Neural cell (in vitro differentiated cells): ENCODE measurements at regions not wholly inside any gene's neighbourhood (a gene's known extent, or its start where the extent isn't known, plus 50 kb on each side); places are given as distances from the start of the nearest gene placed in this dataset.

ENCODE experiments used
- EP300 ChIP-seq: fragments of 450-650 bp; conservative IDR thresholded peaks from 2 replicates; pipeline ENCODE4 v1.6.1; 2014; ENCODE audit warnings: antibody characterized with exemption, mild to moderate bottlenecking, moderate library complexity; ENCODE audit not compliant: poor library complexity, severe bottlenecking
- EZH2 ChIP-seq: fragments of 200-600, 300-800 bp; shearing (Covaris generic), sonication (generic); IDR thresholded peaks from 2 replicates; pipeline ENCODE4 v1.6.1; 2014; ENCODE audit warnings: antibody characterized with exemption, low read length, borderline replicate concordance, mild to moderate bottlenecking; ENCODE audit not compliant: insufficient read depth, poor library complexity, severe bottlenecking
- POLR2AphosphoS5 ChIP-seq: IDR thresholded peaks from 2 replicates; pipeline ENCODE4 v1.6.1; 2012
- RAD21 ChIP-seq: fragments of 450-650 bp; conservative IDR thresholded peaks from 2 replicates; pipeline ENCODE4 v1.6.1; 2014; ENCODE audit warnings: antibody characterized with exemption, mild to moderate bottlenecking, moderate library complexity
- SMC3 ChIP-seq: fragments of 450-650 bp; conservative IDR thresholded peaks from 2 replicates; pipeline ENCODE4 v1.6.1; 2014; ENCODE audit warnings: antibody characterized with exemption, mild to moderate bottlenecking, moderate library complexity; ENCODE audit not compliant: poor library complexity
- TAF1 ChIP-seq: IDR thresholded peaks from 2 replicates; pipeline ENCODE4 v1.6.1; 2012; ENCODE audit warnings: low read depth
- TF ChIP-seq, protein P1 (sequence below): fragments of 450-650 bp; IDR thresholded peaks from 2 replicates; pipeline ENCODE4 v1.5.1; 2014; ENCODE audit warnings: antibody characterized with exemption, mild to moderate bottlenecking, moderate library complexity; ENCODE audit not compliant: poor library complexity, severe bottlenecking
- TF ChIP-seq, protein P2 (sequence below): IDR thresholded peaks from 2 replicates; pipeline ENCODE4 v1.6.1; 2012; ENCODE audit warnings: borderline replicate concordance

DNA sequence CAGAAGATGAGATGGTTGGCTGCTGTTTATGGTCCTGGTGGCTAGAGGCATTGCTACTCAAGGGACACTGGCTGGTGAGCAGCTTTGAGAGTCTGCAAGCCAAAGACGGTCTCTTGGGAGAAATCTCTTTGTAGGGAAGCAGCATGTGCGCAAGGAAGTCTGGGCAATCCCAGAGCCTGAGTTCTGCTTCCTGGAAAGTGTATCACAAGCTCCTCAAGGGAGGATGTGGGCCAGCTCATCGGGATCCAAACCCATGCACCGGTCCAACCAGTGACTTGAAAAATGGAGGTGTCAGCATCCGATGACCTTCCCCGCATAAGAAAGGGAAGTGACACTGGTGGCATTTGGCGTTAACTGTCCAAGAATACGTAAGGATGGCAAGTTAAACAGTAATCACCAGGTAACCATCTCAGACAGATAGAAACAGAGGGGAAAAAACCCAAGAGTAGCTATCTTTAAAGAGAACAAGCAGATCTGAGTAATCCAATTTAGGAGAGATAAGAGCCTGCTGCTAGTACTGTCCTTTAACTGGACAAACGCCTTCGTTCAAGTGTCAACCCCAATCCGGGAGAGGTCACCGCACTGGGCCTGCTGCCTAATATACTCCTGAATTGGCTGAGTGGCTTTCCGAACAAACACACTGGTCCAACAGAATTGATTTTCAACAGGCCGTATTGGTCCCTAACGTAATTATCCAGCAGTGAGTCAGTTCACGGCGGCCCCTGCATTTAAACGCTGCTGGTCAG is 303.0 kb upstream of the ZFHX3 start:
- TF ChIP-seq, protein P1, sequence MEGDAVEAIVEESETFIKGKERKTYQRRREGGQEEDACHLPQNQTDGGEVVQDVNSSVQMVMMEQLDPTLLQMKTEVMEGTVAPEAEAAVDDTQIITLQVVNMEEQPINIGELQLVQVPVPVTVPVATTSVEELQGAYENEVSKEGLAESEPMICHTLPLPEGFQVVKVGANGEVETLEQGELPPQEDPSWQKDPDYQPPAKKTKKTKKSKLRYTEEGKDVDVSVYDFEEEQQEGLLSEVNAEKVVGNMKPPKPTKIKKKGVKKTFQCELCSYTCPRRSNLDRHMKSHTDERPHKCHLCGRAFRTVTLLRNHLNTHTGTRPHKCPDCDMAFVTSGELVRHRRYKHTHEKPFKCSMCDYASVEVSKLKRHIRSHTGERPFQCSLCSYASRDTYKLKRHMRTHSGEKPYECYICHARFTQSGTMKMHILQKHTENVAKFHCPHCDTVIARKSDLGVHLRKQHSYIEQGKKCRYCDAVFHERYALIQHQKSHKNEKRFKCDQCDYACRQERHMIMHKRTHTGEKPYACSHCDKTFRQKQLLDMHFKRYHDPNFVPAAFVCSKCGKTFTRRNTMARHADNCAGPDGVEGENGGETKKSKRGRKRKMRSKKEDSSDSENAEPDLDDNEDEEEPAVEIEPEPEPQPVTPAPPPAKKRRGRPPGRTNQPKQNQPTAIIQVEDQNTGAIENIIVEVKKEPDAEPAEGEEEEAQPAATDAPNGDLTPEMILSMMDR, result no peak
- TF ChIP-seq, protein P2, sequence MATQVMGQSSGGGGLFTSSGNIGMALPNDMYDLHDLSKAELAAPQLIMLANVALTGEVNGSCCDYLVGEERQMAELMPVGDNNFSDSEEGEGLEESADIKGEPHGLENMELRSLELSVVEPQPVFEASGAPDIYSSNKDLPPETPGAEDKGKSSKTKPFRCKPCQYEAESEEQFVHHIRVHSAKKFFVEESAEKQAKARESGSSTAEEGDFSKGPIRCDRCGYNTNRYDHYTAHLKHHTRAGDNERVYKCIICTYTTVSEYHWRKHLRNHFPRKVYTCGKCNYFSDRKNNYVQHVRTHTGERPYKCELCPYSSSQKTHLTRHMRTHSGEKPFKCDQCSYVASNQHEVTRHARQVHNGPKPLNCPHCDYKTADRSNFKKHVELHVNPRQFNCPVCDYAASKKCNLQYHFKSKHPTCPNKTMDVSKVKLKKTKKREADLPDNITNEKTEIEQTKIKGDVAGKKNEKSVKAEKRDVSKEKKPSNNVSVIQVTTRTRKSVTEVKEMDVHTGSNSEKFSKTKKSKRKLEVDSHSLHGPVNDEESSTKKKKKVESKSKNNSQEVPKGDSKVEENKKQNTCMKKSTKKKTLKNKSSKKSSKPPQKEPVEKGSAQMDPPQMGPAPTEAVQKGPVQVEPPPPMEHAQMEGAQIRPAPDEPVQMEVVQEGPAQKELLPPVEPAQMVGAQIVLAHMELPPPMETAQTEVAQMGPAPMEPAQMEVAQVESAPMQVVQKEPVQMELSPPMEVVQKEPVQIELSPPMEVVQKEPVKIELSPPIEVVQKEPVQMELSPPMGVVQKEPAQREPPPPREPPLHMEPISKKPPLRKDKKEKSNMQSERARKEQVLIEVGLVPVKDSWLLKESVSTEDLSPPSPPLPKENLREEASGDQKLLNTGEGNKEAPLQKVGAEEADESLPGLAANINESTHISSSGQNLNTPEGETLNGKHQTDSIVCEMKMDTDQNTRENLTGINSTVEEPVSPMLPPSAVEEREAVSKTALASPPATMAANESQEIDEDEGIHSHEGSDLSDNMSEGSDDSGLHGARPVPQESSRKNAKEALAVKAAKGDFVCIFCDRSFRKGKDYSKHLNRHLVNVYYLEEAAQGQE, result no peak
- no peak for TF ChIP-seq POLR2AphosphoS5
- no peak for TF ChIP-seq RAD21
- no peak for TF ChIP-seq EP300
- no peak for TF ChIP-seq EZH2
- TF ChIP-seq SMC3, result no peak
- no peak for TF ChIP-seq TAF1
